Dendritic cell treated with granulocyte-macrophage colony-stimulating factor and Interleukin-4, amounts not matched to agents 40 ng/mL and 50 ng/mL, for 4 days (primary cell): ENCODE measurements at regions not wholly inside any gene's neighbourhood (a gene's known extent, or its start where the extent isn't known, plus 50 kb on each side); places are given as distances from the start of the nearest gene placed in this dataset.
"Not testable (repeated sequence)": the region's sequence is repeated elsewhere in the genome, so short reads cannot be mapped to it uniquely, and the experiment has no call there.

Experiments
- H3K27ac Mint-ChIP-seq: one replicate; pipeline ENCODE4 v1.8.0; 2022; ENCODE audit warnings: mild to moderate bottlenecking, mixed read lengths
- H3K27me3 Mint-ChIP-seq: one replicate; pipeline ENCODE4 v1.8.0; 2022; ENCODE audit warnings: mild to moderate bottlenecking, mixed read lengths
- H3K36me3 Mint-ChIP-seq: one replicate; pipeline ENCODE4 v1.8.0; 2022; ENCODE audit warnings: low read depth, mixed read lengths
- H3K4me1 Mint-ChIP-seq: one replicate; pipeline ENCODE4 v1.8.0; 2022; ENCODE audit warnings: low read depth, mixed read lengths
- H3K4me3 Mint-ChIP-seq: one replicate; pipeline ENCODE4 v1.8.0; 2022; ENCODE audit warnings: mild to moderate bottlenecking, moderate library complexity, mixed read lengths
- H3K9me3 Mint-ChIP-seq: one replicate; pipeline ENCODE4 v1.8.0; 2022; ENCODE audit warnings: mixed read lengths
- intact Hi-C: fragments of 100-400 bp; cut with micrococcal nuclease; formaldehyde crosslinking; loops from one replicate; pipeline ENCODE4 v1.15.0; 2022

- H3K27me3 Mint-ChIP-seq: no peaks in the 10 kb centered on the region
- no peaks in the 10 kb centered on the region for H3K9me3 Mint-ChIP-seq
- H3K4me3 Mint-ChIP-seq: peak overlapping the region; percentile 90
- H3K27ac Mint-ChIP-seq: peak overlapping the region; percentile 92
- peaks cover 29% of the 10 kb centered on the region for H3K4me1 Mint-ChIP-seq
- intact Hi-C loops: no loop called here
- peaks cover 17% of the 10 kb centered on the region for H3K36me3 Mint-ChIP-seq
These were observed 305.0 kb downstream of the TYW1 start for GRCh38 chr7:67301667-67302066.

GRCh38 chr7:67302113-67303039 lies 305.7 kb downstream of the TYW1 start:
- H3K36me3 Mint-ChIP-seq: peaks cover 24% of the 10 kb centered on the region
- intact Hi-C loops: no loop called here
- no peaks in the 10 kb centered on the region for H3K27me3 Mint-ChIP-seq
- H3K27ac Mint-ChIP-seq: peak overlapping the region; percentile 92
- H3K9me3 Mint-ChIP-seq: no peaks in the 10 kb centered on the region
- peak overlapping the region; percentile 90 for H3K4me3 Mint-ChIP-seq
- H3K4me1 Mint-ChIP-seq: peaks cover 32% of the 10 kb centered on the region

GRCh38 chr7:67304846-67305245 lies 308.2 kb downstream of the TYW1 start:
- H3K36me3 Mint-ChIP-seq: peaks cover 49% of the 10 kb centered on the region
- peaks cover 32% of the 10 kb centered on the region for H3K4me1 Mint-ChIP-seq
- H3K9me3 Mint-ChIP-seq, H3K27me3 Mint-ChIP-seq, intact Hi-C loops, H3K4me3 Mint-ChIP-seq: not testable (repeated sequence)
- peak overlapping the region; percentile 51 for H3K27ac Mint-ChIP-seq

- no peak overlapping the region for H3K4me3 Mint-ChIP-seq
- no peaks in the 10 kb centered on the region for H3K9me3 Mint-ChIP-seq
- peaks cover 64% of the 10 kb centered on the region for H3K36me3 Mint-ChIP-seq
- no peaks in the 10 kb centered on the region for H3K27me3 Mint-ChIP-seq
- intact Hi-C loops: no loop called here
- H3K4me1 Mint-ChIP-seq: peaks cover 32% of the 10 kb centered on the region
- peak overlapping the region; percentile 79 for H3K27ac Mint-ChIP-seq
These were observed 309.7 kb downstream of the TYW1 start for GRCh38 chr7:67306331-67306730.

- Mint-ChIP-seq H3K4me1 (peaks cover 17% of the 10 kb centered on the region), H3K27ac (no peak overlapping the region), H3K27me3 (no peaks in the 10 kb centered on the region), H3K9me3 (no peaks in the 10 kb centered on the region), H3K36me3 (peaks cover 87% of the 10 kb centered on the region), H3K4me3 (no peak overlapping the region)
- intact Hi-C loops: no loop called here
These were observed 313.3 kb downstream of the TYW1 start for GRCh38 chr7:67309764-67310549.

GRCh38 chr7:67311901-67312300 lies 315.3 kb downstream of the TYW1 start:
- H3K4me1 Mint-ChIP-seq: peaks cover under 1% of the 10 kb centered on the region

GRCh38 chr7:67313213-67313612 lies 316.6 kb downstream of the TYW1 start:
- H3K4me1 Mint-ChIP-seq: no peaks in the 10 kb centered on the region
- intact Hi-C loops: no loop called here
- H3K9me3 Mint-ChIP-seq: no peaks in the 10 kb centered on the region
- no peaks in the 10 kb centered on the region for H3K27me3 Mint-ChIP-seq
- H3K36me3 Mint-ChIP-seq: peaks cover 100% of the 10 kb centered on the region
- no peak overlapping the region for H3K4me3 Mint-ChIP-seq
- H3K27ac Mint-ChIP-seq: no peak overlapping the region

More at GRCh38 chr7:67311901-67312300, 315.3 kb downstream of the TYW1 start:
- H3K9me3 Mint-ChIP-seq: no peaks in the 10 kb centered on the region
- H3K4me3 Mint-ChIP-seq: no peak overlapping the region
- no peak overlapping the region for H3K27ac Mint-ChIP-seq
- H3K27me3 Mint-ChIP-seq: no peaks in the 10 kb centered on the region
- intact Hi-C loops: no loop called here
- peaks cover 100% of the 10 kb centered on the region for H3K36me3 Mint-ChIP-seq

- H3K4me3 Mint-ChIP-seq, H3K27ac Mint-ChIP-seq, intact Hi-C loops, H3K27me3 Mint-ChIP-seq, H3K9me3 Mint-ChIP-seq, H3K4me1 Mint-ChIP-seq: not testable (repeated sequence)
- peaks cover 82% of the 10 kb centered on the region for H3K36me3 Mint-ChIP-seq
These were observed 320.3 kb downstream of the TYW1 start for GRCh38 chr7:67316902-67317301.

- intact Hi-C loops, H3K36me3 Mint-ChIP-seq, H3K27me3 Mint-ChIP-seq, H3K4me3 Mint-ChIP-seq, H3K4me1 Mint-ChIP-seq, H3K9me3 Mint-ChIP-seq, H3K27ac Mint-ChIP-seq: not testable (repeated sequence)
These were observed 331.6 kb downstream of the TYW1 start for GRCh38 chr7:67328257-67328656.

GRCh38 chr7:67335165-67335564 lies 338.5 kb downstream of the TYW1 start:
- H3K4me3 Mint-ChIP-seq, H3K27me3 Mint-ChIP-seq, H3K4me1 Mint-ChIP-seq, H3K9me3 Mint-ChIP-seq, intact Hi-C loops, H3K27ac Mint-ChIP-seq: not testable (repeated sequence)
- H3K36me3 Mint-ChIP-seq: peaks cover 16% of the 10 kb centered on the region

- H3K4me1 Mint-ChIP-seq, intact Hi-C loops, H3K27me3 Mint-ChIP-seq, H3K9me3 Mint-ChIP-seq, H3K27ac Mint-ChIP-seq, H3K4me3 Mint-ChIP-seq: not testable (repeated sequence)
- H3K36me3 Mint-ChIP-seq: peaks cover 19% of the 10 kb centered on the region
These were observed 339.0 kb downstream of the TYW1 start for GRCh38 chr7:67335663-67336062.

GRCh38 chr7:67338545-67338944 lies 341.9 kb downstream of the TYW1 start:
- H3K4me3 Mint-ChIP-seq, H3K27me3 Mint-ChIP-seq, intact Hi-C loops, H3K9me3 Mint-ChIP-seq, H3K4me1 Mint-ChIP-seq, H3K27ac Mint-ChIP-seq: not testable (repeated sequence)
- H3K36me3 Mint-ChIP-seq: peaks cover 42% of the 10 kb centered on the region

GRCh38 chr7:67341153-67341768 lies 344.6 kb downstream of the TYW1 start:
- no peaks in the 10 kb centered on the region for H3K4me1 Mint-ChIP-seq
- peaks cover 42% of the 10 kb centered on the region for H3K36me3 Mint-ChIP-seq

GRCh38 chr7:67343114-67343513 lies 346.5 kb downstream of the TYW1 start:
- H3K27ac Mint-ChIP-seq: no peak overlapping the region
- H3K36me3 Mint-ChIP-seq: peaks cover 42% of the 10 kb centered on the region
- H3K4me1 Mint-ChIP-seq: no peaks in the 10 kb centered on the region
- intact Hi-C loops: no loop called here
- H3K9me3 Mint-ChIP-seq: peaks cover 11% of the 10 kb centered on the region
- no peaks in the 10 kb centered on the region for H3K27me3 Mint-ChIP-seq
- H3K4me3 Mint-ChIP-seq: no peak overlapping the region

More at GRCh38 chr7:67341153-67341768, 344.6 kb downstream of the TYW1 start:
- Mint-ChIP-seq H3K27ac (no peak overlapping the region), H3K4me3 (no peak overlapping the region), H3K27me3 (no peaks in the 10 kb centered on the region), H3K9me3 (peaks cover 11% of the 10 kb centered on the region)
- intact Hi-C loops: no loop called here
